Neural progenitor cell (in vitro differentiated cells): ENCODE measurements at regions not wholly inside any gene's neighbourhood (a gene's known extent, or its start where the extent isn't known, plus 50 kb on each side); places are given as distances from the start of the nearest gene placed in this dataset.
"Not testable (repeated sequence)": the region's sequence is repeated elsewhere in the genome, so short reads cannot be mapped to it uniquely, and the experiment has no call there.

ENCODE experiments used
- DNase-seq: peaks from one replicate; pipeline ENCODE4 v3.0.0-alpha.2; 2016; ENCODE audit warnings: low spot score
- H2AFZ ChIP-seq: fragments of 200-600 bp; sonication (generic); replicated peaks from 2 replicates; pipeline ENCODE4 v1.6.1; 2016; ENCODE audit warnings: antibody characterized with exemption
- H3F3A ChIP-seq: fragments of 200-600 bp; sonication (generic); 2 replicates; pipeline ENCODE4 v1.6.1; 2016; ENCODE audit warnings: antibody characterized with exemption, low read depth
- H3K27ac ChIP-seq: fragments of 200-600 bp; sonication (generic); 2 replicates; pipeline ENCODE4 v1.5.1; 2016; ENCODE audit warnings: mild to moderate bottlenecking
- H3K27me3 ChIP-seq: fragments of 200-600 bp; sonication (generic); 2 replicates; pipeline ENCODE4 v1.6.1; 2016; ENCODE audit warnings: mild to moderate bottlenecking, moderate library complexity
- H3K36me3 ChIP-seq: fragments of 200-600 bp; sonication (generic); 2 replicates; pipeline ENCODE4 v1.5.1; 2016
- H3K4me1 ChIP-seq: fragments of 200-600 bp; sonication (generic); 2 replicates; pipeline ENCODE4 v1.6.1; 2016; ENCODE audit warnings: mixed run types
- H3K4me2 ChIP-seq: fragments of 200-600 bp; sonication (generic); 2 replicates; pipeline ENCODE4 v1.6.1; 2016
- H3K4me3 ChIP-seq: fragments of 200-600 bp; sonication (generic); 2 replicates; pipeline ENCODE4 v1.5.1; 2016
- H3K79me2 ChIP-seq: fragments of 200-600 bp; sonication (generic); 2 replicates; pipeline ENCODE4 v1.6.1; 2016; ENCODE audit warnings: low read depth
- H3K9ac ChIP-seq: fragments of 200-600 bp; sonication (generic); 2 replicates; pipeline ENCODE4 v1.6.1; 2016
- H3K9me3 ChIP-seq: fragments of 200-600 bp; sonication (generic); 2 replicates; pipeline ENCODE4 v1.5.1; 2016; ENCODE audit warnings: low read depth
- H4K20me1 ChIP-seq: fragments of 200-600 bp; sonication (generic); 2 replicates; pipeline ENCODE4 v1.6.1; 2016; ENCODE audit warnings: low read depth
- H3K27ac Mint-ChIP-seq: 3 replicates; pipeline ENCODE4 v1.8.0; 2021; ENCODE audit warnings: mixed read lengths
- H3K27me3 Mint-ChIP-seq: 2 replicates; pipeline ENCODE4 v1.8.0; 2022; ENCODE audit warnings: low read depth, mild to moderate bottlenecking, inconsistent platforms, moderate library complexity, mixed read lengths; ENCODE audit not compliant: insufficient read depth
- H3K36me3 Mint-ChIP-seq: 3 replicates; pipeline ENCODE4 v1.8.0; 2021; ENCODE audit warnings: mixed read lengths
- H3K4me1 Mint-ChIP-seq: 3 replicates; pipeline ENCODE4 v1.8.0; 2021; ENCODE audit warnings: mixed read lengths
- H3K4me3 Mint-ChIP-seq: 3 replicates; pipeline ENCODE4 v1.8.0; 2021; ENCODE audit warnings: mild to moderate bottlenecking, moderate library complexity, mixed read lengths
- H3K9me3 Mint-ChIP-seq: 3 replicates; pipeline ENCODE4 v1.8.0; 2020; ENCODE audit warnings: mixed read lengths
- CTCF ChIP-seq: fragments of 200-600 bp; sonication (generic); IDR thresholded peaks from 2 replicates; pipeline ENCODE4 v1.5.1; 2017; ENCODE audit warnings: antibody characterized with exemption, mild to moderate bottlenecking
- EZH2 ChIP-seq: fragments of 200-600 bp; sonication (generic); IDR thresholded peaks from 2 replicates; pipeline ENCODE4 v1.6.1; 2017; ENCODE audit warnings: antibody characterized with exemption, mild to moderate bottlenecking, moderate library complexity
- EZH2phosphoT487 ChIP-seq: fragments of 200-600 bp; sonication (generic); IDR thresholded peaks from 2 replicates; pipeline ENCODE4 v1.6.1; 2017; ENCODE audit warnings: antibody characterized with exemption

DNA sequence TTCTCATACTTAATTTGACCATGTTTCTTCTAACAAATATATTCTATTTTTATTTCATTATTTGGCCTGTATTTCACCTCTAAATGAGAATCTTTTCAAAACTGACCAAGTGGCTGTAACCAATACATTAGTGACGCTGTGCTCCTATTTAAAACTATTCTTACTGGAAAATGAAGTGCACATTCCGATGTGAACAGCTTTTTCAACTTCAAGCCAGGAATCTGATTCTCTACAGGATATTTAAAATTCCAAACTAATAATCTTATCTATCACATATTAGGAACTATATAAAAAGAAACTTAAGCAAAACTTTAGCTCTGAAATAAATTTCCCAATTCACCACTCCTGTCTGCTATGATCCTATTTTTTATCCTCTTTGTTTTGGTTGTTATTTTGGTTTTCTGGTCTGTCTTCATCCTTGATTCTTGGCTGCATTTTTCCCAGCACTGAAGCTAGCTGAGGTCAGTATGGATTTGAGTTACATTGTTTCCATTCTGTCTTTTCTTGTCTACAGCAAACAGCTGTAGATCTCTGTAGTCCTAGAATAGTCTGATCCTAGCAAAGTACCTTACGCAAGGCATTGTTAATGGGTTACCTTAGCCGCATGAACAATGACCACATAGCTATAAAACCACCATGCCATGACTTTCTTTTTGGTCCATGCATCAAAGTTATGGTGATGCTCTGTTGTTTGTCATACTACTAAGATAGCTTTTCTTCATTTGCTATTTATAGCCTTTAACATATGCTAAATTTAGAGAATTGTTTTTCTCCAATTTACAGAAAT is 748.6 kb upstream of the SPRY2 start:
- no peaks in the 10 kb centered on the region for H3K27me3 Mint-ChIP-seq
- no peak overlapping the region for H3K4me2 ChIP-seq
- H4K20me1 ChIP-seq, result no peaks in the 10 kb centered on the region
- H3K79me2 ChIP-seq, result no peaks in the 10 kb centered on the region
- TF ChIP-seq CTCF (no peak), EZH2 (no peak), EZH2phosphoT487 (no peak)
- no peaks in the 10 kb centered on the region for H3K36me3 ChIP-seq
- no peaks in the 10 kb centered on the region for H3K4me1 ChIP-seq
- no peaks in the 10 kb centered on the region for H3K27me3 ChIP-seq
- H3K36me3 Mint-ChIP-seq, result no peaks in the 10 kb centered on the region
- peaks cover 2% of the 10 kb centered on the region for H3K4me1 Mint-ChIP-seq
- H3F3A ChIP-seq, result no peaks in the 10 kb centered on the region
- H3K27ac Mint-ChIP-seq, result no peak overlapping the region
- no peaks in the 10 kb centered on the region for H3K9me3 Mint-ChIP-seq
- no peak overlapping the region for H3K27ac ChIP-seq
- DNase-seq, result no peak
- no peak overlapping the region for H3K4me3 ChIP-seq
- H2AFZ ChIP-seq, result no peak overlapping the region
- no peak overlapping the region for H3K4me3 Mint-ChIP-seq
- H3K9me3 ChIP-seq, result no peaks in the 10 kb centered on the region
- H3K9ac ChIP-seq, result no peak overlapping the region

GRCh38 chr13:81080911-81081454 is 740.1 kb upstream of the SPRY2 start:
- Histone ChIP-seq H3K4me1 (peaks cover 5% of the 10 kb centered on the region), H3K79me2 (no peaks in the 10 kb centered on the region), H3F3A (no peaks in the 10 kb centered on the region), H3K36me3 (no peaks in the 10 kb centered on the region), H3K9ac (no peak overlapping the region), H3K27ac (no peak overlapping the region), H2AFZ (no peak overlapping the region), H3K4me3 (no peak overlapping the region), H3K27me3 (no peaks in the 10 kb centered on the region), H3K9me3 (no peaks in the 10 kb centered on the region), H4K20me1 (no peaks in the 10 kb centered on the region), H3K4me2 (no peak overlapping the region)
- no peak overlapping the region for H3K4me3 Mint-ChIP-seq
- H3K4me1 Mint-ChIP-seq, result no peaks in the 10 kb centered on the region
- no peaks in the 10 kb centered on the region for H3K9me3 Mint-ChIP-seq
- H3K36me3 Mint-ChIP-seq, result no peaks in the 10 kb centered on the region
- DNase-seq, result no peak
- TF ChIP-seq EZH2 (no peak), CTCF (no peak), EZH2phosphoT487 (no peak)
- H3K27me3 Mint-ChIP-seq, result no peaks in the 10 kb centered on the region
- H3K27ac Mint-ChIP-seq, result no peak overlapping the region

- Histone ChIP-seq H3K27me3 (no peaks in the 10 kb centered on the region), H3F3A (no peaks in the 10 kb centered on the region), H3K9ac (no peak overlapping the region), H3K27ac (no peak overlapping the region), H4K20me1 (no peaks in the 10 kb centered on the region), H3K79me2 (no peaks in the 10 kb centered on the region), H3K9me3 (no peaks in the 10 kb centered on the region), H3K4me2 (no peak overlapping the region), H2AFZ (no peak overlapping the region), H3K36me3 (no peaks in the 10 kb centered on the region), H3K4me3 (no peak overlapping the region), H3K4me1 (peaks cover 5% of the 10 kb centered on the region)
- no peak overlapping the region for H3K27ac Mint-ChIP-seq
- no peaks in the 10 kb centered on the region for H3K36me3 Mint-ChIP-seq
- H3K27me3 Mint-ChIP-seq, result no peaks in the 10 kb centered on the region
- no peak overlapping the region for H3K4me3 Mint-ChIP-seq
- no peaks in the 10 kb centered on the region for H3K9me3 Mint-ChIP-seq
- no peak for DNase-seq
- H3K4me1 Mint-ChIP-seq, result no peaks in the 10 kb centered on the region
- no peak for TF ChIP-seq EZH2phosphoT487
- no peak for TF ChIP-seq CTCF
- TF ChIP-seq EZH2, result no peak
These were observed 737.1 kb upstream of the SPRY2 start for GRCh38 chr13:81078048-81078447.

- not testable (repeated sequence) for H3K4me2 ChIP-seq, H2AFZ ChIP-seq, H3F3A ChIP-seq, H3K4me3 ChIP-seq, H3K79me2 ChIP-seq, H3K9me3 ChIP-seq, H3K27ac Mint-ChIP-seq, H4K20me1 ChIP-seq, H3K4me3 Mint-ChIP-seq, H3K36me3 ChIP-seq, H3K27me3 Mint-ChIP-seq, DNase-seq, H3K27ac ChIP-seq, H3K9me3 Mint-ChIP-seq, H3K4me1 Mint-ChIP-seq, H3K9ac ChIP-seq, H3K4me1 ChIP-seq, H3K36me3 Mint-ChIP-seq, H3K27me3 ChIP-seq
These were observed 728.9 kb upstream of the SPRY2 start for GRCh38 chr13:81069822-81070221.
